IMR-90 (cell line): ENCODE measurements at regions not wholly inside any gene's neighbourhood (a gene's known extent, or its start where the extent isn't known, plus 50 kb on each side); places are given as distances from the start of the nearest gene placed in this dataset.

Experiments used
- ATAC-seq: fragments of 200-7000 bp; cut with Tn5 transposase; 2 replicates; pipeline ENCODE4 v1.9.1; 2020; ENCODE audit warnings: low read depth, mild to moderate bottlenecking, moderate library complexity
- BruUV-seq: library from RNA; stranded (reverse); fragments of 400-500 nt; replicated peaks from 2 replicates; lab custom pipeline; 2021; lab: Mats Ljungman, UMichigan
- CTCF ChIA-PET: fragments of 300-600 bp; formaldehyde crosslinking; extraction: SDS; loops from one replicate; lab custom pipeline; 2021; ENCODE audit warnings: antibody characterized with exemption; lab: Yijun Ruan, JAX
- POLR2A ChIA-PET: fragments of 300-600 bp; sonication (Branson Sonifier 250); formaldehyde crosslinking; loops from one replicate; lab custom pipeline; 2022; ENCODE audit warnings: antibody characterized with exemption; ENCODE audit not compliant: unreplicated experiment; lab: Charles Lee
- DNase-seq: peaks from one replicate; pipeline ENCODE4 v3.0.0; 2013
- H2AFZ ChIP-seq: replicated peaks from 2 replicates; pipeline ENCODE3; 2013; ENCODE audit warnings: low read length, mild to moderate bottlenecking; ENCODE audit not compliant: poor library complexity
- H2AK5ac ChIP-seq: 2 replicates; pipeline ENCODE4 v1.6.1; 2013; ENCODE audit warnings: low read depth, low read length, inconsistent platforms
- H2AK9ac ChIP-seq: replicated peaks from 2 replicates; pipeline ENCODE3; 2013; ENCODE audit warnings: mild to moderate bottlenecking, low read depth, low read length, moderate library complexity; ENCODE audit not compliant: poor library complexity
- H2BK120ac ChIP-seq: 2 replicates; pipeline ENCODE4 v1.6.1; 2013; ENCODE audit warnings: low read depth, low read length, inconsistent platforms
- H2BK15ac ChIP-seq: 3 replicates; pipeline ENCODE4 v1.6.1; 2013; ENCODE audit warnings: low read depth, low read length, inconsistent platforms
- H2BK20ac ChIP-seq: 2 replicates; pipeline ENCODE4 v1.6.1; 2013; ENCODE audit warnings: low read depth, mild to moderate bottlenecking, inconsistent platforms, low read length, moderate library complexity
- H2BK5ac ChIP-seq: 2 replicates; pipeline ENCODE4 v1.6.1; 2013; ENCODE audit warnings: mild to moderate bottlenecking, low read depth, low read length, inconsistent platforms; ENCODE audit not compliant: poor library complexity, severe bottlenecking
- H3K14ac ChIP-seq: replicated peaks from 2 replicates; pipeline ENCODE4 v1.6.1; 2013; ENCODE audit warnings: low read depth, low read length, inconsistent platforms
- H3K18ac ChIP-seq: 2 replicates; pipeline ENCODE4 v1.6.1; 2013; ENCODE audit warnings: low read depth, low read length, control low read depth
- H3K23ac ChIP-seq: 2 replicates; pipeline ENCODE4 v1.6.1; 2013; ENCODE audit warnings: low read depth, low read length, inconsistent platforms
- H3K27ac ChIP-seq: 2 replicates; pipeline ENCODE4 v1.5.1; 2013; ENCODE audit warnings: mild to moderate bottlenecking, control low read depth, low read length; ENCODE audit not compliant: insufficient read depth
- H3K27me3 ChIP-seq: 2 replicates; pipeline ENCODE4 v1.6.1; 2013; ENCODE audit warnings: low read length; ENCODE audit not compliant: control insufficient read depth, insufficient read depth
- H3K36me3 ChIP-seq: 2 replicates; pipeline ENCODE4 v1.6.1; 2013; ENCODE audit warnings: low read length, mixed read lengths; ENCODE audit not compliant: control insufficient read depth, insufficient read depth
- H3K4ac ChIP-seq: 2 replicates; pipeline ENCODE4 v1.6.1; 2013; ENCODE audit warnings: low read depth, low read length, inconsistent platforms
- H3K4me1 ChIP-seq: 2 replicates; pipeline ENCODE4 v1.6.1; 2013; ENCODE audit warnings: low read length, mixed read lengths; ENCODE audit not compliant: control insufficient read depth, insufficient read depth
- H3K4me2 ChIP-seq: 2 replicates; pipeline ENCODE4 v1.6.1; 2013; ENCODE audit warnings: low read depth, mild to moderate bottlenecking, control low read depth, low read length, moderate library complexity
- H3K4me3 ChIP-seq: 2 replicates; pipeline ENCODE4 v1.5.1; 2013; ENCODE audit warnings: low read depth, mild to moderate bottlenecking, control low read depth, low read length, moderate library complexity; ENCODE audit not compliant: insufficient read depth
- H3K56ac ChIP-seq: 2 replicates; pipeline ENCODE4 v1.6.1; 2013; ENCODE audit warnings: low read length, inconsistent platforms; ENCODE audit not compliant: insufficient read depth; ENCODE audit errors: extremely low read depth
- H3K79me1 ChIP-seq, 2 experiments: 2 replicates each; pipeline ENCODE4 v1.6.1; 2013; ENCODE audit warnings: low read length in 2 of 2, inconsistent platforms in 1 of 2, low read depth in 1 of 2
- H3K9ac ChIP-seq: 2 replicates; pipeline ENCODE4 v1.6.1; 2013; ENCODE audit warnings: low read depth, low read length, control low read depth
- H3K9me1 ChIP-seq: 2 replicates; pipeline ENCODE4 v1.6.1; 2013; ENCODE audit warnings: low read length, inconsistent platforms; ENCODE audit not compliant: insufficient read depth
- H3K9me3 ChIP-seq: 2 replicates; pipeline ENCODE4 v1.6.1; 2013; ENCODE audit warnings: low read length; ENCODE audit not compliant: control insufficient read depth, insufficient read depth
- H4K20me1 ChIP-seq: 2 replicates; pipeline ENCODE4 v1.6.1; 2013; ENCODE audit warnings: low read length, inconsistent platforms; ENCODE audit not compliant: insufficient read depth
- H4K5ac ChIP-seq: 2 replicates; pipeline ENCODE4 v1.6.1; 2013; ENCODE audit warnings: mild to moderate bottlenecking, low read depth, low read length, control low read depth
- H4K8ac ChIP-seq, 2 experiments: 2 replicates each; pipeline ENCODE4 v1.6.1; 2013; ENCODE audit warnings: low read depth in 2 of 2, low read length in 2 of 2, control low read depth in 1 of 2, inconsistent platforms in 1 of 2
- H4K91ac ChIP-seq: 2 replicates; pipeline ENCODE4 v1.6.1; 2013; ENCODE audit warnings: low read depth, low read length, inconsistent platforms; ENCODE audit not compliant: insufficient read depth
- BHLHE40 ChIP-seq: fragments of 150-350 bp; IDR thresholded peaks from 2 replicates; pipeline ENCODE4 v1.6.1; 2016; ENCODE audit warnings: mild to moderate bottlenecking, low read depth, low read length
- CEBPB ChIP-seq: IDR thresholded peaks from 2 replicates; pipeline ENCODE4 v1.6.1; 2012; ENCODE audit warnings: low read depth, low read length, improper control_type of control experiment
- CHD1 ChIP-seq: IDR thresholded peaks from 2 replicates; pipeline ENCODE4 v1.6.1; 2012; ENCODE audit warnings: low read depth, low read length, improper control_type of control experiment
- CTCF ChIP-seq: conservative IDR thresholded peaks from 2 replicates; pipeline ENCODE4 v1.5.1; 2012; ENCODE audit warnings: mild to moderate bottlenecking, low read depth, low read length, improper control_type of control experiment
- ELK1 ChIP-seq: fragments of 150-350 bp; IDR thresholded peaks from 2 replicates; pipeline ENCODE4 v1.6.1; 2016; ENCODE audit warnings: low read depth, mild to moderate bottlenecking, low read length, moderate library complexity, borderline replicate concordance
- FOS ChIP-seq: fragments of 150-350 bp; IDR thresholded peaks from 2 replicates; pipeline ENCODE4 v1.6.1; 2016; ENCODE audit warnings: low read depth, low read length
- MAFK ChIP-seq: IDR thresholded peaks from 2 replicates; pipeline ENCODE4 v1.6.1; 2012; ENCODE audit warnings: low read depth, low read length, improper control_type of control experiment
- MAZ ChIP-seq: IDR thresholded peaks from 2 replicates; pipeline ENCODE4 v1.6.1; 2012; ENCODE audit warnings: low read depth, mild to moderate bottlenecking, low read length, improper control_type of control experiment, moderate library complexity, borderline replicate concordance
- MXI1 ChIP-seq: IDR thresholded peaks from 2 replicates; pipeline ENCODE4 v1.6.1; 2012; ENCODE audit warnings: low read depth, mild to moderate bottlenecking, low read length, moderate library complexity, borderline replicate concordance
- NFE2L2 ChIP-seq: fragments of 150-350 bp; IDR thresholded peaks from 2 replicates; pipeline ENCODE4 v1.6.1; 2016; ENCODE audit warnings: low read depth, mild to moderate bottlenecking, low read length
- POLR2A ChIP-seq: IDR thresholded peaks from 2 replicates; pipeline ENCODE4 v1.6.1; 2012; ENCODE audit warnings: mild to moderate bottlenecking, low read depth, low read length
- RAD21 ChIP-seq: IDR thresholded peaks from 2 replicates; pipeline ENCODE4 v1.6.1; 2012; ENCODE audit warnings: low read length, improper control_type of control experiment
- RCOR1 ChIP-seq: IDR thresholded peaks from 2 replicates; pipeline ENCODE4 v1.6.1; 2012; ENCODE audit warnings: mild to moderate bottlenecking, low read length, improper control_type of control experiment; ENCODE audit not compliant: insufficient replicate concordance
- RFX5 ChIP-seq: IDR thresholded peaks from 2 replicates; pipeline ENCODE4 v1.8.0; 2012; ENCODE audit warnings: low read depth, mild to moderate bottlenecking, low read length, moderate library complexity
- SMC3 ChIP-seq: fragments of 150-350 bp; IDR thresholded peaks from 2 replicates; pipeline ENCODE4 v1.6.1; 2016; ENCODE audit warnings: low read depth, mild to moderate bottlenecking, antibody characterized with exemption, low read length, moderate library complexity
- USF2 ChIP-seq: fragments of 150-350 bp; IDR thresholded peaks from 2 replicates; pipeline ENCODE4 v1.6.1; 2017; ENCODE audit warnings: mild to moderate bottlenecking, antibody characterized with exemption, low read length, low read depth
- WGBS, 2 experiments: methylation state at CpG; one replicate each; pipeline versions ENCODE4 v1.1.5 to v1.1.7; 2013; ENCODE audit warnings: missing lambda C conversion rate in 2 of 2; ENCODE audit not compliant: insufficient read length in 1 of 2; ENCODE audit errors: extremely low coverage in 2 of 2; 5-methylcytosine and 5-hydroxymethylcytosine counted together
- dilution Hi-C: fragments of 300-500 bp; cut with HindIII; formaldehyde crosslinking; loops from one replicate; pipeline ENCODE4 v1.14.3; 2018; ENCODE audit warnings: low sequenced_read_pairs; ENCODE audit not compliant: unreplicated experiment
- in situ Hi-C: fragments of 300-500 bp; cut with MboI; formaldehyde crosslinking; loops from 3 replicates; pipeline ENCODE4 v1.14.3; 2019; ENCODE audit warnings: low sequenced_read_pairs, inconsistent platforms, mixed read lengths
- intact Hi-C: fragments of 100-400 bp; cut with micrococcal nuclease; formaldehyde crosslinking; loops from 2 replicates; pipeline ENCODE4 v1.10.0; 2022

GRCh38 chr1:229091721-229092136 lies 179.2 kb upstream of the RAB4A start:
- intact Hi-C loops (no loop called here), dilution Hi-C loops (no loop called here), in situ Hi-C loops (no loop called here)
- Histone ChIP-seq H3K36me3 (no peaks in the 10 kb centered on the region), H2AFZ (no peak overlapping the region), H3K4me1 (no peaks in the 10 kb centered on the region), H3K18ac (no peak overlapping the region), H3K27ac (no peak overlapping the region), H4K91ac (no peak overlapping the region), H2AK9ac (no peak overlapping the region), H3K56ac (no peak overlapping the region), H4K8ac (no peak overlapping the region), H2BK120ac (no peak overlapping the region), H2BK20ac (no peak overlapping the region), H3K4me2 (no peak overlapping the region), H3K14ac (no peak overlapping the region), H3K23ac (no peak overlapping the region), H3K4ac (no peak overlapping the region), H3K9me1 (no peaks in the 10 kb centered on the region), H4K20me1 (no peaks in the 10 kb centered on the region), H2BK15ac (no peak overlapping the region), H3K9ac (no peak overlapping the region), H3K4me3 (no peak overlapping the region), H3K27me3 (peaks cover 21% of the 10 kb centered on the region; the same call in 1 of the 2 replicates), H4K5ac (no peak overlapping the region), H3K79me1 (no peaks in the 10 kb centered on the region), H2BK5ac (no peak overlapping the region), H2AK5ac (no peak overlapping the region), H3K9me3 (no peaks in the 10 kb centered on the region)
- TF ChIP-seq CEBPB, result no peak
- no peak for TF ChIP-seq MXI1
- no peak for TF ChIP-seq CTCF
- no peak for TF ChIP-seq BHLHE40
- no peak for TF ChIP-seq NFE2L2
- no peak for TF ChIP-seq USF2
- no peak for TF ChIP-seq CHD1
- no peak for TF ChIP-seq RCOR1
- no peak for TF ChIP-seq FOS
- TF ChIP-seq MAFK, result no peak
- no peak for TF ChIP-seq MAZ
- TF ChIP-seq RAD21, result no peak
- TF ChIP-seq SMC3, result no peak
- TF ChIP-seq ELK1, result no peak
- TF ChIP-seq RFX5, result no peak
- no peak for TF ChIP-seq POLR2A
- no peak for ATAC-seq
- WGBS, 2 experiments, result no CpG with 5 or more reads among the region's 7 CpGs
- no peak for DNase-seq
- no TSS peak for BruUV-seq
- CTCF ChIA-PET, result no interaction called here
- POLR2A ChIA-PET, result no interaction called here
